ENCODE measurements at regions not wholly inside any gene's neighbourhood (a gene's known extent, or its start where the extent isn't known, plus 50 kb on each side); places are given as distances from the start of the nearest gene placed in this dataset.

GRCh38 chr18:34075963-34076860 is 148.5 kb downstream of the NOL4 start:
- DNase-seq = no peak

- no peak for DNase-seq
Observed at GRCh38 chr18:34061226-34061625, 163.5 kb downstream of the NOL4 start.

- DNase-seq = no peak
Observed at GRCh38 chr18:34055227-34055626, 169.5 kb downstream of the NOL4 start.

- DNase-seq = no peak
Observed at GRCh38 chr18:34050661-34051060, 174.1 kb downstream of the NOL4 start.

- no peak for DNase-seq
Observed at GRCh38 chr18:34049511-34049910, 175.2 kb downstream of the NOL4 start.

GRCh38 chr18:34048423-34048822 is 176.3 kb downstream of the NOL4 start:
- DNase-seq = no peak

GRCh38 chr18:34042423-34043146 is 182.1 kb downstream of the NOL4 start:
- DNase-seq = no peak

- no peak for DNase-seq
Observed at GRCh38 chr18:34039611-34040010, 185.1 kb downstream of the NOL4 start.

- no peak for DNase-seq
Observed at GRCh38 chr18:34039201-34039600, 185.5 kb downstream of the NOL4 start.

GRCh38 chr18:34038086-34038485 is 186.6 kb downstream of the NOL4 start:
- no peak for DNase-seq

- no peak for DNase-seq
Observed at GRCh38 chr18:34033968-34034367, 190.7 kb downstream of the NOL4 start.

GRCh38 chr18:34031810-34032209 is 192.9 kb downstream of the NOL4 start:
- DNase-seq = no peak

- no peak for DNase-seq
Observed at GRCh38 chr18:34028324-34028723, 196.4 kb downstream of the NOL4 start.

GRCh38 chr18:34025191-34025801 is 199.4 kb downstream of the NOL4 start:
- DNase-seq = no peak

- no peak for DNase-seq
Observed at GRCh38 chr18:34023471-34023870, 201.2 kb downstream of the NOL4 start.

GRCh38 chr18:34018336-34018735 is 206.4 kb downstream of the NOL4 start:
- DNase-seq = no peak

- DNase-seq = no peak
Observed at GRCh38 chr18:34003687-34004086, 221.0 kb downstream of the NOL4 start.

GRCh38 chr18:34002130-34002529 is 222.6 kb downstream of the NOL4 start:
- DNase-seq = no peak

- DNase-seq = no peak
Observed at GRCh38 chr18:34001376-34001775, 223.3 kb downstream of the NOL4 start.

GRCh38 chr18:33987206-33987605 is 237.5 kb downstream of the NOL4 start:
- no peak for DNase-seq

- no peak for DNase-seq
Observed at GRCh38 chr18:33983126-33983525, 241.6 kb downstream of the NOL4 start.

- DNase-seq = no peak
Observed at GRCh38 chr18:33960417-33960816, 264.3 kb downstream of the NOL4 start.

GRCh38 chr18:33959609-33960008 is 265.1 kb downstream of the NOL4 start:
- DNase-seq = no peak

- DNase-seq = no peak
Observed at GRCh38 chr18:33957707-33958106, 267.0 kb downstream of the NOL4 start.
